DOHH2 (cell line): ENCODE measurements at regions not wholly inside any gene's neighbourhood (a gene's known extent, or its start where the extent isn't known, plus 50 kb on each side); places are given as distances from the start of the nearest gene placed in this dataset.

Experiments
- CTCF ChIP-seq: fragments of 200-600 bp; sonication (generic); IDR thresholded peaks from one replicate; pipeline ENCODE4 v1.5.1; 2014; ENCODE audit warnings: antibody characterized with exemption, mild to moderate bottlenecking, low read depth, low read length; ENCODE audit not compliant: poor library complexity, severe bottlenecking
- EZH2phosphoT487 ChIP-seq: fragments of 200-600 bp; sonication (generic); IDR thresholded peaks from 2 replicates; pipeline ENCODE4 v1.6.1; 2017; ENCODE audit warnings: borderline replicate concordance, mild to moderate bottlenecking, antibody characterized with exemption, low read length, moderate library complexity, mixed read lengths

- no peak for TF ChIP-seq CTCF
- TF ChIP-seq EZH2phosphoT487: no peak
Measured at GRCh38 chr3:176286476-176287085, 910.7 kb downstream of the TBL1XR1 start.
